HG03039 (cell line): ENCODE measurements at regions not wholly inside any gene's neighbourhood (a gene's known extent, or its start where the extent isn't known, plus 50 kb on each side); places are given as distances from the start of the nearest gene placed in this dataset.
"Not testable (repeated sequence)": the region's sequence is repeated elsewhere in the genome, so short reads cannot be mapped to it uniquely, and the experiment has no call there.

ENCODE experiments used
- ATAC-seq: cut with Tn5 transposase; IDR thresholded peaks from one replicate; pipeline ENCODE4 v1.9.1; 2021; ENCODE audit warnings: mild to moderate bottlenecking, moderate library complexity; ENCODE audit not compliant: unreplicated experiment

DNA sequence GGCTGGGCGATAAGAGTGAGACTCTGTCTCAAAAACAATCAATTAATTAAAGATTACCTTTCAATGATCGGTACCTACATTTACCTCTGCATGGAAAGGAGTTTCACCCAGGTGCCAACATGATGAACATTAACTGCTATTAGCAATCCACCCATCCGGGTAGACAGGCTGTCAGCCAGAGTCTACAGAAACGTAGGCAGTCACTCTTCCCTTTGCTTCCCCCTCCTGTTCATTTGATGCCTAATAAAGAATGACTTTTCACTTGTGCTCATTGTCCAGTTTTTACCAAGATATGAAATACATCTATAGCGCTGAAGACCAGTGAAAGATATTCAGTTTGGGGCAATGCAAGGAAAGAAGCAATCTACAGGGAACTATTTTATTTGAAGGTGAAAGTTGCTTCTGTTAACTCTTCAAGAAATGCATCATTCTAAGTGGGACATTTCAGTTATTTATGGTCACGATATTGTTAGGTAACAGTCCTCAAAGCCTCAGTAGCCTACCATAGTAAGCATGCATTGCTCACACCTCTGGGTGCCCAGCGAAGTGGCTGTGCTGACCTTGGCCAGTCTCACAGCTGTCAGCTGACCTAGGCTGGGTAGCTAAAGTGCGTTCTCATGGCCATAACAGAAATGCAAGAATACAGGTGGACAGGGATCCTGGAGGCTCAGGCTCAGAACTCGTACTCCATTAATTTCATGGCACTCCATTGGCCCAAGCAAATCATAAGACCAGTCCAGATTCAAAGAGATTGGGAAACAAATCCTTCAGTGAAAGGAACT lies 87.2 kb upstream of the DMRT1 start:
- ATAC-seq, result no peak

DNA sequence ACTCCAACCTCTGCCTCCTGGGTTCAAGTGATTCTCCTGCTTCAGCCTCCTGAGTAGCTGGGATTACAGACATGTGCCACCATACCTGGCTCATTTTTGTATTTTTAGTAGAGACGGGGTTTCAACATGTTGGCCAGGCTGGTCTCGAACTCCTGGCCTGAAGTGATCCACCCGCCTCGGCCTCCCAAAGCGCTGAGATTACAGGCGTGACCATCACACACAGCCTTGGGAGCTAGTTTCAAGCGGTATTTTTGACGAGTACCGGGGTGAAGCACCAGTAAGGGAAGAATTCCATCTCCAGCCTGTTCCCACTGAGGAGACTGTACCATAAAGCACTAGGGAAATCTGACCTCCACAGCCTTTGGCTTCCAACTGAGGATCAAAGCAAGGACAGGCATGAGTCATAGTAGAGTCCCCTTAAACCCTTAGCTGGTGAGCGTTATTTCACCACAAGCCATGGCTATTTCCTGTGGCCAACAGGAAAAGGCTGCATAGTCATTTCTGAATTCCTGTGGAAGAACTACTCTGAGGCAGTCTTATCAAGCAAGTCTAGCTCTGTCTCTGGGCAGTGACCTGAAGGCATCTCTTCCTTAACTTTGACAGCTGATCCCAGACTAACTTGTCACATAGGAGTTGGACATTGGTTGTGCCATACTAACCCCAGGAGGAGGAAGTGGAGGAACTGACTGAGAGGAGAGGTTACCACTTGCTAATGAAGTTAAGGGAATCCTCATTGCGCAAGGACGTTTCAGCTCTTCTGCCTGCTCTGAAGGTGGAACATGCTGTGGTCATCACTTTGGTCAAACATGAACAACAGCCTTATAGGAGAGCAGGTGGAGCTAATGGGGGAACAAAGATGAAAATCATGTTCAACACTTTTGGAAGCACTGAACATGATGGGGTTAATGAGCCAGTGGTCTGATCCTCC lies 85.8 kb upstream of the DMRT1 start:
- ATAC-seq, result no peak

DNA sequence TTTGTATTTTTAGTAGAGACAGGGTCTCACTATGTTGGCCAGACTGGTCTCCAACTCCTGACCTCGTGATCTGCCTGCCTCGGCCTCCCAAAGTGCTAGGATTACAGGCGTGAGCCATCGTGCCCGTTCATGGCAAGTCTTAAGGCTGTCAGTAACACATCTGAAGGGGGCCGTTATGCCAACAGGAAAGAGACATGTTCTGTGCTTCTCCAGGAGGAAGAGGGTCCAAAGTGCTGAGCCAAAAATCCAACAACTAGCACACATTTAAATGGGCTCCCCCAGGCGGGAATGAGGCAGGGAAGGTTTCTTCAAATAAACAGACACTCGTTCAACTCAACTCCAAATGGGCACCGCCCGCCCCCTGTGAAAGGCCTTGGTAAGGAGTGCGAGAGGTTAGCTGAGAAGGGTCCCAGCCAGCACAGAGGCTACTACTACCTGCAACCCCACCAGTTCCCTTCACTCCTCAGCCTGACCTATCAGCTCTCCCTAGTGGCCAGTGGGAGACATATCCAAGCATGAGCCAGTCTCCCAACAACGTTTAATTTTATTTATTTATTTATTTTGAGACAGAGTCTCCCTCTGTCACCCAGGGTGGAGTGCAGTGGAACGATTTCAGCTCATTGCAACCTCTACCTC lies 84.1 kb upstream of the DMRT1 start:
- no peak for ATAC-seq

DNA sequence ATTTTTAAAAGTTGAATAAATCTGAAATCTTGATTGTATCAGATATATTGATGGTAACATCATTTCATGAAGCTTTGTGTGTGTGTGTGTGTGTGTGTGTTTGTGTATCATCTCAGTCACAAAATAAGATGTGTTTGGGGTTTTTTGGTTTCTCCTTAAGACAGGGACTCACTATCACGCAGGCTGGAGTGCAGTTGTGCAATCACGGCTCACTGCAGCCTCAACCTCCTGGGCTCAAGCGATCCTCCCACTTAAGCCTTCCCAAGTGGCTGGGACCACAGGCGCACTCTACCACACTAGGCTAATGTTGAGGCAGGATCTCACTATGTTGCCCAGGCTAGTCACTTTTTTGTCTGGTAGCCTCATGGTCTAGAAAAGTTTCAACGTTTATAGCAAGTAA lies 83.4 kb upstream of the DMRT1 start:
- ATAC-seq, result no peak

DNA sequence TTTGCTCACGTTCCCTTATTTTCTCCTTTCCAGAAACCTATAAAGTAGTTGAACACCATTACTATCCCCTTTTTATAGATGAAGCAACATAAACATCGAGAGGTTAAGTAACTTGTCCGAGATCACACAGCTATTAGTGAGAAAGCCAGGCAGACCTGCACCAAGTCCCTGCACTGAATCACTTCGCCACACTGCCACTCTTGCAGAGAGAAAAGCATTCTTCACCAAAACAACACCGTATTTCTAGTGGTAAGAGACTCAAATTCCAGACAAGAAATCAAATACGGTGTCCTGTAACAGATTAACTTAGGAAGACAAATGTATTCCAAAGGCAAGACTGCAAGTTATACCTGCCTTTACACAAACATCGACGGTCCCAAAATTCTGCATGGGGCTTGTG lies 82.0 kb upstream of the DMRT1 start:
- no peak for ATAC-seq

DNA sequence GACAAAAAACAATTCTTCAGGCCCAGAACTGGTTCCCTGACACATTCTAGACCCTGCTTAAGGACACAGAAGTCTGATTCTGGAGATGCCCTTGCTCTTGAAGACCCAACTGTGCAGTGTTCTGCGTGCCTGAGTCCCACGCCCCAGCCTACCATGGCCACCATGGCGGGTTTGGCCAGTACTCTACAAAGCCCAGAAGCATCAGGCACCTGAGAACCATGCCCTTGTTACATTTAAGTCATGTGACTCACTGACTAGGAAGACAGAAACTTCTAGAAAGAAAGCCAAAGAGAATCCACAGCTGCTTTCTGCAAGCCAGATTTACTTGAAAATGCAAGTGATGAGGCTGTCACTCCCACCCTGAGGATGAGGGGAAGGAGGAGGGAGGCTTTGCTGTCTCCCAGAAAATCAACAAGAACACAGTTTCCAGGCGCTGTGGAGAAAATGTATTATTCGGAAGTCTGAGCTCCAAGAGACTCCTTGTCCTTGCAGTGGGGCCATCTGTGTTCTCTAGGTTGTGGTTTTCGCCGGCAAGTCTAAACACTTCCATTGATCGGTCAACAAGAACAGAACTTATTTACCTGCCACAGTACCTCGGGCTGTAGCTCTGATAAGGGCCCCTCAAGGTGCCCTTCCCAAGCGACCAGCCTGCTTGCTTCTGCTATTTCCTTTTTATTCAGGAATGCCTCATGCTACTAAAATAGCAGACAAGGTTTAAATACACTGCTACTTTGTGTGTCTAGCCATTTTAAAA lies 81.3 kb upstream of the DMRT1 start:
- ATAC-seq, result no peak

DNA sequence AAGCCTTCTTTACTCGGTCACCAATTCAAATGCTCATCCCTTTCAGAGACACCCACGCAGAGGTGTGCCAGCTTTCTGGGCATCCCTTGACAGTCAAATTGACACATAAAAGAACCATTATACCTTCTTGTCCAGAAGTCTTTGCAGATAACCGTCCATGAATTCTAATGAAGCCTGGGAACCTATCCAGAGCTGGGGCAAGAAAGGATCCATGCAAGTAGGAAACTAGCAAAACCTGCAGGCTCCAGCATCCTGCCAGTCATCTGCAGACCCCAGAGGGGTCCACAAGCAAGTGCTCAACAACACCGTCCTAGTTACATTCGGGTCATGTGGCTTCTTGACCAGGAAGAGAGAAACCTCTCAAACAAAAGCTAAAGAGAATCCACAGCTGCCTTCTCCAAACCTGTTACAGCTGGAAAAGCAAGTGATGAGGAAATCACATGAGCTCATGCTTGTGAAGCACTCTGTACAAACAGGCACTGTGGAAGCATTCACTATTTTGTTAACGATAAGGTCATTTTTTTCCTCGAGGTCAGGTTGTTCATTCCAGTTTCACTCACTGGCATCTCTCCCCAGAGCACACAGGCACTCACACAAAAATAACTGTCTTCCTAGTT lies 80.2 kb upstream of the DMRT1 start:
- ATAC-seq, result no peak

DNA sequence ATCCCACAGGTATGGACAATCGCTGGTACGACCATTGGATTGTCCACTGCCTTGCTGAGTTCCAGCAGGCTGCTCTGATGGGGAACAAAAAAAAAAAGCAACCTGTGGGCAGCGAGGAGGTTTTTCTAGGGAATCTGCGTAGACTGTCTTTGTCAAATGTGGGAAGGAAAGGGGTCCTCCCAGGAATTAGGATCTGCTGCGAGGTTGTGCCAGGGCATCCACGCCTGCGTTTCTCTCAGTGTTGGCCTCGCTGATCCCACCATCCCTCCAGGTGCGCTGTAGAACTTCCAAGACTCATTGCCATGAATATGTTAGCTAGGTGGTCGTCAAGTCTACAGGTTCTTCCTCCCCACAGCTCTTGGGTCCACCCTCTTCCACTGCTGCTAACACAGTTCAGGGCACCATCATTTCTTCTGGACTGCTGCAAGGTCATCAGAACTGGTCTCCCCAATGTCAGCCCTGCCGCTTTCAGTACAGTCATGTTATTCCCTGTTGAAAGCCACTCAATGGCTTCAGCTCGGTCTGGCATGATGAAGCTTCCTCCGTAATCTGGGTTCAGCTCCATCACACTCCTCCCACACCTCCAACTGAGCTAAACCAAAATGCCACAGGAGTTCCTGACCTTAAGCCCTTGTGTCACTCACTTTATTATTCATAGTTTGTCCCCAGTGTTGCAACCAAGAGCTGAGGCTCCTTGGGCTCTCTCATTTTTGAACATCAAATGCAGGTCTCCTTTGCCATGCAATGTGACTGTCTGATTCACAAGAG lies 79.5 kb upstream of the DMRT1 start:
- no peak for ATAC-seq

DNA sequence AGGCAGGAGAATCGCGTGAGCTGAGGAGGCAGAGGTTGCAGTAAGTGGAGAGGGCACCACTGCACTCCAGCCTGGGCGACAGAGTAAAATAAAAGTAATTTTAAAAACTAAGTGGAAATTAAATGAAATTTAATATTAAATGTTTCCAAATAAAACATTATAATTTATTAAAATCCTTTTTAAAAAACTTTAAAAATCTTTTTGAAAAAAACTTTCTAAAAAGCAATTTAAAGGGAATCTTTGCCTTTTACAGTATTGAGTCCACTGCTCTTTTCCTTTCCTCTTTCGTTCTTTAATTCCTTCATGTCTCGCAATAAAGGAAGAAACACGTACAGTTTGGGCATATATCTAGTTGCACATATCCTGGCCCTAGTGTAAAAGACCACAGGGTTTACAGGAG lies 77.8 kb upstream of the DMRT1 start:
- no peak for ATAC-seq

DNA sequence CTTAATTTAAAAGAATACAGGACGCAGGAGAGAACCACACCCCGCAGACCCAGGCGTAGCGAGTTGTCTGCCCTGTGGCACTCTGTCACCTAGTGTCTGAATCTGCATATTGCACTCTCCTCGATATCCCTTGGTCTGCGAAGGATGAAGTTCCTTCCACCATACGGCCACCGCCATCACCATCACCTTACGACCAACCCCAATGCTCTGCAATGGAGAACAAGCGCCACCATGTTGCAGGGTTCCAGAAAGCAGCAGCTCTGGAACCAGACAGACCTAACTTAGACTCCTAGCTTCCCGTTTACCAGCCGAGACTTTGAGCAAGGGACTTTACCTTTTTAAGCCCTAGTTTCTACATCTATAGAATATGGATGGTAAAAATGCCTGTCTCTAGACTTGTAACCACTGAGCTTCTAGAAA lies 77.4 kb upstream of the DMRT1 start:
- no peak for ATAC-seq

DNA sequence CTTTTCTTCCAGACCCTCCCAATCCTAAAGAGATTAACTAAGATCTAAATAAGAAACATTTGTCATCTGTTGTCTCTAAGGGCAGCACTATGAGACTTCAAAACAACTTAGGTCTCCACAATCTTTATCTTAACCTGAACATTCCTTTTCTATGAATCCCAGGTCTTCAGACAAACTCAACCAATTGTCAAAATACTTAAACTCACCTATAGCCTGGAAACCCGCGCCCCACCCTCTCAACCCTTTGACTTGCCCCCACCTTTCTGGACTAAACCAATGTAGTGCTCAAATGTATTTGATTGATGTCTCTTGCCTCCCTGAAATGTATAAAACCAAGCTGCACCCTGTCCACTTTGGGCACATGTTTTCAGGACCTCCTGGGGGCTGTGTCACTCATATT lies 76.5 kb upstream of the DMRT1 start:
- ATAC-seq, result no peak

DNA sequence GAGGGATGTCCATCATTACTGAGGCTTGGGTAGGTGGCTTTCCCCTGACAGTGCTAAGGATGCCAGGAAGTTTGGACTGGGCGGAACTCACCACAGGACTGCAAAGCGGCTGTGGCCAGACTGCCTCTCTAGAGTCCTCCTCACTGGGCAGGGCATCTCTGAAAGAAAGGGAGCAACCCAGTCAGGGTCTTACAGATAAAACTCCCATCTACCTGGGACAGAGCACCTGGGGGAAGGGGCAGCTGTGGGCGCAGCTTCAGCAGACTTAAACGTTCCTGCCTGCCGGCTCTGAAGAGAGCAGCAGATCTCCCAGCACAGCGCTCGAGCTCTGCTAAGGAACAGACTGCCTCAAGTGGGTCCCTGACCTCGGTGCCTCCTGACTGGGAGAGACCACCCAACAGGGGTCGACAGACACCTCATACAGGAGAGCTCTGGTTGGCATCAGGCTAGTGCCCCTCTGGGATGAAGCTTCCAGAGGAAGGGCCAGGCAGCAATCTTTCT lies 74.4 kb upstream of the DMRT1 start:
- ATAC-seq, result not testable (repeated sequence)

DNA sequence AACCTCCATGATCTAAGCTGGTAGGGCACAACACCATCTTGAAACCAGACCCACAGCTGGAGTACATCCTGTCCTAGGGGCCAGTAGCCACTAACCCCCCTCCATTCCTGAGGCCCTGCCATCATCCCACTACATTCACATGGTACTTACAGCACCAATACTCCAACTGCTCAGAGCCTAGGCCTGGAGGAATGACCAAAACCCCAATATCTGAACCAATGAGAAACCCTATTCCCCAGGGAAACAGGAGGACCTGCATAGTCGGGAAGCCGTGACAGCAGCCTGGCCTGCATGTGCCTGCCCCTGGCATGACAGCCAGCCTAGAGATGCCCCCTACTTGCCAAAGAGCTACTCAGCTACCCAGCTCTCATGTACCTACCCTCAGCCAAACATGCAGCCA lies 65.4 kb upstream of the DMRT1 start:
- ATAC-seq, result no peak

DNA sequence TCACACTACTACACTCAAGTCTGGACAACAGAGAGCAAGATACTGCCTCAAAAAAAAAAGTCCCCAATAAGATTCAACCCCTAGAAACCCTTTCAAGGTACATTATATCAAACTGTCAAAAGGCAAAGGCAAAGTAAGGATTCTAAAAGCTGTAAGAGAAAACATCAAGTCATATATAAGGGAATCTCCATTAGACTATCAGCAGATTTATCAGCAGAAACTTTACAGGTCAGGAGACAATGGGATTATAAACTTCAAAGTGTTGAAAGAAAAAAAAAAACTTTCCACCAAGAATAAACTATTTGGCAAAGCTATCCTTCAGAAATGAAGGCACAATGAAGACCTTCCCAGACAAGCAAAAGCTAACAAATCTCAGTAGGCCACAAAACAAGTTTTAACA lies 63.5 kb upstream of the DMRT1 start:
- no peak for ATAC-seq

DNA sequence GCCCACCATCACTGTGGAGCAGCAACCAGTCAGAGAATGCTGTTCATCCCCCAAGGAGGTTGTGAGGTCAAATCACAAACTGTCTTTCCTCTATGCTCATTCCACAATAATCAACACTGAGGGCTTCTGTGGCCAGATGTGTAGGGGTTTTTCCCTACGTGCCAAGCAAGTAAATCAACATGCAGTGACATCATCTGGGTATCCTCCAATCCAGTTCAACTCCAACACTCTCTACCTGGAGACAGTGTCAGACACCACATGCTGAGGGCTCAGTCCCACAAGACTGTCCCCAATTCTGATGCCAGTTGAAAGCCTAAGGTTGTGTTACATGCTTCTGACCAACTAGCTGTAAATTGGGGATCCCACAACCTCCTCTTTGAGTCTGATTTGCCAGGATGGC lies 57.3 kb upstream of the DMRT1 start:
- no peak for ATAC-seq

DNA sequence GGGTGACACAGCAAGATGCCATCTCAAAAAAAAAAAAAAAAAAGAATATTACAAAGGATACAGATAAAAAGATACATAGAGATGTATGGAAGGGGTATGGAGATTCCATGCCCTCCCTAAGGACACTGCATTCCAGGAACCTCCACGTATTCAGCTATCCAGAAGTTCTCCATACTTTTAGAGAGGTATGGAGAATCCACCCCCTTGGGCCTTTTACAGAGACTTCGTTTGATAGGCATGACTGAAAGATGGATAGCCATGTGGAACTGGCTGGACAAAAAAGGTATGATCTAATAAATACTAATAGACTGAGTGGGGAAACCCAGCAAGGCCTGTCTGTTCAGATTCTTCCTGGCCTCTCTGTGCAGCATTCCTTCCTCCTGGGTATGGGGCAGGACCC lies 56.6 kb upstream of the DMRT1 start:
- no peak for ATAC-seq

DNA sequence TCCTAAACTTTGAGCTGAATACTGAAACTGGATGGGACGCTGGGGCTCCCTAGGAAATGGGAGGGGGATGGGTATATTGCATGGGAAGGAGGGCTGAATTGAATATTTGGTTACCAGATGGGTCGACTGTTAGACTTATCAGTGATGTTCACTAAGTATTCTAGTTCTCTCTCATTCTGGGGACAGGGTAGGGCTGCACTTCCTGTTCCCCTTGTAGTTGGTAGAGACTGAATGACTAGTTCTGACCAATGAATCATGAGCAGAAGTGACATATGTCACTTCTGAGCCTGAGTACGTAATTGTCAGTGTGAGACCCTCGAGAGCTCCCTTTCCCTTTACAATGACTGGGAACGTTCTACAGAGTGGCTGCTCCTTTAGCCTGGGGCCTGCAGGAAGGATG lies 55.5 kb upstream of the DMRT1 start:
- no peak for ATAC-seq

DNA sequence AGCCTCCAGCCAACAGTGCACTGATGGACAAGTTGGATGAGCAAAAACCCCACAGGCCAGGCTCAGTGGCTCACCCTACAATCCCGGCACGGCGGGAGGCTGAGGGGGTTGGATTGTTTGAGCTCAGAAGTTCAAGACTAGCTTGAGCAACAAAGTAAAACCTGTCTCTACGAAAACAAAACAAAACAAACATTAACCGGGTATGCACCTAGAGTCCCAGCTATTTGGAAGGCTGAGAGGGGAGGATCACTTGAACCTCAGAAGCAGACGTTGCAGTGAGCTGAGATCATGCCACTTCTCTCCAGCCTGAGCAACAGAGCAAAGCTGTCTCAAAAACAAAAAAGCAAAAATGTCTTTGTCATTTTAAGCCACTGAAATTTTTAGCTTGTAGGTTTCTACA lies 55.1 kb upstream of the DMRT1 start:
- no peak for ATAC-seq

DNA sequence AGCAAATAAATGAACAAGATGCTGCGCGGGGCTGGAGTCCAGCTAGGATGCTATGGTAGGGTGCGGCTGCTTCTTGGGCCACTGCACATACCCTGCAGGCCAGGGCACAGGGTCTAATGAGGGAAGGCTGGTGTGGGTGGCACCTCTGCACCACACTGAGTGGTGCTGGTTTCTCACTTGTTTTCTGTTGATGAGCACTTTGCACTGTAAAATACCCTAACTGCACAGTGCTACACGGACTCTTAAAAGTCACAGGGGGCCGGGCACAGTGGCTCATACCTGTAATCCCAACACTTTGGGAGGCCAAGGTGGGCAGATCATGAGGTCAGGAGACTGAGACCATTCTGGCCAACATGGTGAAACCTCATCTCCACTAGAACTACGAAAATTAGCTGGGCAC lies 52.7 kb upstream of the DMRT1 start:
- ATAC-seq, result no peak
